K562 (cell line): ENCODE measurements at regions not wholly inside any gene's neighbourhood (a gene's known extent, or its start where the extent isn't known, plus 50 kb on each side); places are given as distances from the start of the nearest gene placed in this dataset.

Source experiments
- ATAC-seq: fragments of 200-7000 bp; cut with Tn5 transposase; 3 replicates; pipeline ENCODE4 v1.9.1; 2020; ENCODE audit warnings: moderate library complexity
- BruUV-seq: library from RNA; stranded (reverse); fragments of 400-500 nt; replicated peaks from 2 replicates; lab custom pipeline; 2021; lab: Mats Ljungman, UMichigan
- CTCF ChIA-PET: fragments of 300-600 bp; formaldehyde crosslinking; extraction: SDS; loops from one replicate; lab custom pipeline; 2021; ENCODE audit warnings: low intra/inter-chr PET ratio; lab: Yijun Ruan, JAX
- POLR2A ChIA-PET: fragments of 300-600, 350-650 bp; sonication (Branson Sonifier 250); formaldehyde crosslinking; extraction: SDS; loops from one replicate; lab custom pipeline; 2021; ENCODE audit warnings: antibody characterized with exemption, inconsistent platforms; lab: Yijun Ruan, JAX
- DNase-seq, 4 experiments: peaks; one replicate each; pipeline versions ENCODE4 v3.0.0 to v3.0.0-alpha.2; 2011 to 2018; ENCODE audit warnings: low spot score in 3 of 4, mixed read lengths in 3 of 4; ENCODE audit errors: extremely low read depth in 1 of 4
- FAIRE-seq: peaks from 2 replicates; lab custom pipeline; 2011; peaks lifted over from hg19 to GRCh38; lab: Jason Lieb, UNC
- H2AFZ ChIP-seq: 2 replicates; pipeline ENCODE4 v1.6.0; 2011; ENCODE audit warnings: low read depth, low read length, control low read depth, inconsistent platforms
- H3K27ac ChIP-seq: fragments of 200-600 bp; 3 replicates; pipeline ENCODE4 v1.8.0; 2011; ENCODE audit warnings: low read depth, mild to moderate bottlenecking, control low read depth, inconsistent platforms, low read length, moderate library complexity, mixed read lengths; ENCODE audit errors: extremely low read depth
- H3K27me3 ChIP-seq, 2 experiments: fragments of 300-600 bp in 1 of 2; 2 replicates in 1 of 2; 3 replicates in 1 of 2; pipeline versions ENCODE4 v1.6.0 to v1.8.0; 2011; ENCODE audit warnings: inconsistent platforms in 2 of 2, low read length in 2 of 2, mild to moderate bottlenecking in 1 of 2, mixed read lengths in 1 of 2, moderate library complexity in 1 of 2; ENCODE audit not compliant: control insufficient read depth in 2 of 2, insufficient read depth in 2 of 2
- H3K36me3 ChIP-seq: fragments of 300-600 bp; 3 replicates; pipeline ENCODE4 v1.8.0; 2011; ENCODE audit warnings: mild to moderate bottlenecking, low read length, inconsistent platforms; ENCODE audit not compliant: control insufficient read depth, insufficient read depth
- H3K4me1 ChIP-seq, 2 experiments: fragments of 200-600 bp in 1 of 2; replicated peaks in 1 of 2; 2 replicates in 1 of 2; 3 replicates in 1 of 2; pipeline versions ENCODE4 v1.5.1 to v1.8.0; 2011; ENCODE audit warnings: inconsistent platforms in 2 of 2, low read length in 2 of 2, mild to moderate bottlenecking in 1 of 2, mixed read lengths in 1 of 2, moderate library complexity in 1 of 2; ENCODE audit not compliant: control insufficient read depth in 2 of 2, insufficient read depth in 2 of 2
- H3K4me2 ChIP-seq: 2 replicates; pipeline ENCODE4 v1.6.1; 2011; ENCODE audit warnings: low read length, control low read depth, inconsistent platforms, mixed read lengths; ENCODE audit not compliant: insufficient read depth
- H3K4me3 ChIP-seq: fragments of 200-600 bp; sonication (generic), shearing (Covaris generic); 2 replicates; pipeline ENCODE4 v1.5.1; 2016; ENCODE audit warnings: control low read depth, inconsistent platforms
- H3K79me2 ChIP-seq: fragments of 200-600 bp; 3 replicates; pipeline ENCODE4 v1.8.0; 2011; ENCODE audit warnings: low read length, inconsistent platforms; ENCODE audit not compliant: control insufficient read depth, insufficient read depth
- H3K9ac ChIP-seq, 2 experiments: 2 replicates each; pipeline versions ENCODE4 v1.6.0 to v1.6.1; 2011; ENCODE audit warnings: low read depth in 2 of 2, low read length in 2 of 2, control low read depth in 1 of 2, inconsistent platforms in 1 of 2, mild to moderate bottlenecking in 1 of 2, mixed read lengths in 1 of 2; ENCODE audit not compliant: insufficient read depth in 1 of 2
- H3K9me1 ChIP-seq: one replicate; pipeline ENCODE4 v1.6.0; 2011; ENCODE audit warnings: inconsistent platforms, mild to moderate bottlenecking, low read length, moderate library complexity; ENCODE audit not compliant: control insufficient read depth, insufficient read depth
- H3K9me3 ChIP-seq: replicated peaks from 2 replicates; pipeline ENCODE4 v1.5.1; 2011; ENCODE audit warnings: low read depth, low read length, inconsistent platforms; ENCODE audit not compliant: control insufficient read depth, insufficient read depth
- H4K20me1 ChIP-seq: replicated peaks from 2 replicates; pipeline ENCODE4 v1.6.1; 2011; ENCODE audit warnings: low read length, inconsistent platforms, mixed read lengths; ENCODE audit not compliant: control insufficient read depth, insufficient read depth
- ARNT ChIP-seq, 2 experiments: fragments of 450-650 bp; IDR thresholded peaks; 2 replicates each; pipeline ENCODE4 v1.6.1; 2016; ENCODE audit warnings: mild to moderate bottlenecking in 1 of 2
- ATF1 ChIP-seq, 2 experiments: fragments of 450-650 bp in 1 of 2; IDR thresholded peaks; 2 replicates each; pipeline ENCODE4 v1.6.1; 2016; ENCODE audit warnings: missing compliant biosample characterization in 1 of 2, missing genetic modification characterization in 1 of 2
- CBFA2T3 ChIP-seq: fragments of 450-650 bp; IDR thresholded peaks from 2 replicates; pipeline ENCODE4 v1.6.1; 2017
- CC2D1A ChIP-seq: fragments of 450-650 bp; IDR thresholded peaks from 2 replicates; pipeline ENCODE4 v1.6.1; 2017; ENCODE audit warnings: mild to moderate bottlenecking
- ELF1 ChIP-seq: fragments of 200-800 bp; sonication (Bioruptor generic); IDR thresholded peaks from 2 replicates; pipeline ENCODE4 v1.6.1; 2016; ENCODE audit warnings: missing genetic modification characterization, missing compliant biosample characterization
- KDM1A ChIP-seq, 2 experiments: fragments of 450-650 bp; IDR thresholded peaks; 2 replicates each; pipeline ENCODE4 v1.6.1; 2016; ENCODE audit warnings: mild to moderate bottlenecking in 2 of 2
- MAZ ChIP-seq, 2 experiments: fragments of 450-650 bp in 1 of 2; sonication (generic) in 1 of 2; formaldehyde crosslinking; IDR thresholded peaks in 1 of 2; conservative IDR thresholded peaks in 1 of 2; 2 replicates each; pipeline versions ENCODE4 v1.4.0 to v1.5.0; 2020; ENCODE audit warnings: mild to moderate bottlenecking in 1 of 2, missing genetic modification reagents in 1 of 2
- MBD2 ChIP-seq: sonication (generic); IDR thresholded peaks from 2 replicates; pipeline ENCODE4 v1.6.1; 2016; ENCODE audit warnings: low read depth, borderline replicate concordance
- MED1 ChIP-seq: sonication (generic); formaldehyde crosslinking; IDR thresholded peaks from 2 replicates; pipeline ENCODE4 v1.8.1; 2023; ENCODE audit warnings: missing genetic modification reagents, borderline replicate concordance
- NCOA6 ChIP-seq: fragments of 450-650 bp; IDR thresholded peaks from 2 replicates; pipeline ENCODE4 v1.6.1; 2017; ENCODE audit warnings: mild to moderate bottlenecking
- NFE2L1 ChIP-seq: fragments of 450-650 bp; IDR thresholded peaks from 2 replicates; pipeline ENCODE4 v1.6.1; 2016; ENCODE audit warnings: missing genetic modification characterization, low read depth, mild to moderate bottlenecking, missing compliant biosample characterization, moderate library complexity, borderline replicate concordance
- PKNOX1 ChIP-seq: fragments of 450-650 bp; IDR thresholded peaks from 2 replicates; pipeline ENCODE4 v1.6.1; 2016
- ZNF395 ChIP-seq: fragments of 200-800 bp; sonication (Bioruptor generic); IDR thresholded peaks from 2 replicates; pipeline ENCODE4 v1.6.1; 2017; ENCODE audit warnings: missing genetic modification characterization, missing compliant biosample characterization
- ZNF589 ChIP-seq: fragments of 200-800 bp; sonication (Bioruptor generic); IDR thresholded peaks from 2 replicates; pipeline ENCODE4 v1.6.1; 2016; ENCODE audit warnings: low read depth, missing genetic modification characterization, missing compliant biosample characterization
- WGBS: fragments of 100-300 bp; shearing (Covaris generic); methylation state at CpG from one replicate; pipeline ENCODE4 v1.1.6; 2016; ENCODE audit warnings: low coverage, mixed read lengths; ENCODE audit not compliant: insufficient coverage; ENCODE audit errors: missing lambda C conversion rate; 5-methylcytosine and 5-hydroxymethylcytosine counted together
- in situ Hi-C: fragments of 300-500 bp; cut with MboI; formaldehyde crosslinking; loops from 4 replicates; pipeline ENCODE4 v1.15.0; 2018; ENCODE audit warnings: inconsistent platforms, mixed read lengths
- intact Hi-C: fragments of 100-400 bp; cut with micrococcal nuclease; formaldehyde crosslinking; loops from 2 replicates; pipeline ENCODE4 v1.14.2; 2022
- TF ChIP-seq, protein P1 (sequence below): fragments of 450-650 bp; IDR thresholded peaks from 2 replicates; pipeline ENCODE4 v1.6.1; 2016; ENCODE audit warnings: mild to moderate bottlenecking

- TF ChIP-seq ZNF395 (CRISPR knock-in tag) (no peak), ZNF589 (CRISPR knock-in tag) (no peak), ELF1 (tag) (no peak), NFE2L1 (tag) (no peak)
Observed at GRCh38 chr1:8166406-8166805, 140.3 kb upstream of the ERRFI1 start (continued).

- Histone ChIP-seq H4K20me1 (no peaks in the 10 kb centered on the region), H3K4me2 (no peak overlapping the region), H3K27me3 (peaks cover 2 to 22% of the 10 kb centered on the region in 2 experiments; a peak in 2 of 5 replicates), H3K36me3 (no peaks in the 10 kb centered on the region), H3K9me3 (no peaks in the 10 kb centered on the region), H2AFZ (peak overlapping the region; percentile 12; the same call in 1 of the 2 replicates), H3K4me3 (no peak overlapping the region), H3K79me2 (no peaks in the 10 kb centered on the region), H3K4me1 (peaks cover 0 to 14% of the 10 kb centered on the region in 2 experiments; a peak in 2 of 5 replicates), H3K27ac (no peak overlapping the region), H3K9me1 (no peaks in the 10 kb centered on the region), H3K9ac (no peak overlapping the region)
- DNase-seq (peak in 2 of 4 experiments; percentile 31 to 60), FAIRE-seq (peak; percentile 82), ATAC-seq (peak; percentile 70)
- POLR2A ChIA-PET, result interaction anchor here (0.6 to 0.9 kb wide), 3 partner anchors 55 to 494 kb away, joined by 3 read pairs; no protein-coding TSS in a partner anchor
- CTCF ChIA-PET, result no interaction called here
- BruUV-seq, result no TSS peak
- 44% methylated on average over 12 of the region's 14 CpGs for whole genome bisulfite sequencing
- in situ Hi-C loops (no loop called here), intact Hi-C loops (loop anchor here (5.0 kb wide), 1 partner anchor 52 kb away; no protein-coding TSS in a partner anchor)
- no peak for TF ChIP-seq MED1 (CRISPR knock-in tag)
- no peak for TF ChIP-seq NCOA6
- TF ChIP-seq, protein P1, sequence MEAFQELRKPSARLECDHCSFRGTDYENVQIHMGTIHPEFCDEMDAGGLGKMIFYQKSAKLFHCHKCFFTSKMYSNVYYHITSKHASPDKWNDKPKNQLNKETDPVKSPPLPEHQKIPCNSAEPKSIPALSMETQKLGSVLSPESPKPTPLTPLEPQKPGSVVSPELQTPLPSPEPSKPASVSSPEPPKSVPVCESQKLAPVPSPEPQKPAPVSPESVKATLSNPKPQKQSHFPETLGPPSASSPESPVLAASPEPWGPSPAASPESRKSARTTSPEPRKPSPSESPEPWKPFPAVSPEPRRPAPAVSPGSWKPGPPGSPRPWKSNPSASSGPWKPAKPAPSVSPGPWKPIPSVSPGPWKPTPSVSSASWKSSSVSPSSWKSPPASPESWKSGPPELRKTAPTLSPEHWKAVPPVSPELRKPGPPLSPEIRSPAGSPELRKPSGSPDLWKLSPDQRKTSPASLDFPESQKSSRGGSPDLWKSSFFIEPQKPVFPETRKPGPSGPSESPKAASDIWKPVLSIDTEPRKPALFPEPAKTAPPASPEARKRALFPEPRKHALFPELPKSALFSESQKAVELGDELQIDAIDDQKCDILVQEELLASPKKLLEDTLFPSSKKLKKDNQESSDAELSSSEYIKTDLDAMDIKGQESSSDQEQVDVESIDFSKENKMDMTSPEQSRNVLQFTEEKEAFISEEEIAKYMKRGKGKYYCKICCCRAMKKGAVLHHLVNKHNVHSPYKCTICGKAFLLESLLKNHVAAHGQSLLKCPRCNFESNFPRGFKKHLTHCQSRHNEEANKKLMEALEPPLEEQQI, result peak; percentile 67; the same call in 1 of the 2 replicates
- peak; percentile 90 for TF ChIP-seq CC2D1A
- 0 out of 4 replicates have a peak, but pooled peaks of 1 of the 2 experiments have one; percentile 15 for TF ChIP-seq MAZ (CRISPR knock-in tag; conservative IDR thresholded peaks at IDR 0.05 in 1 of 2, IDR thresholded peaks at IDR 0.05 in 1 of 2)
- no peak for TF ChIP-seq ATF1 (CRISPR knock-in tag; IDR thresholded peaks at IDR 0.05)
- TF ChIP-seq ATF1 (tag; IDR thresholded peaks at IDR 0.05), result 0 out of 2 replicates have a peak, but pooled peaks have one; percentile 11
- TF ChIP-seq CBFA2T3, result peak; percentile 28; the same call in 1 of the 2 replicates
- TF ChIP-seq KDM1A (IDR thresholded peaks at IDR 0.05), result peak in 1 of 2 experiments; percentile 19; a peak in 1 of 4 replicates
- no peak for TF ChIP-seq MBD2
- peak in 1 of 2 experiments; percentile 57; a peak in 1 of 4 replicates for TF ChIP-seq ARNT (IDR thresholded peaks at IDR 0.05)
- peak; percentile 51; the same call in 1 of the 2 replicates for TF ChIP-seq PKNOX1
Observed at GRCh38 chr1:8165595-8166360, 139.7 kb upstream of the ERRFI1 start.
